Fibroblast of lung (primary cell): ENCODE measurements at regions not wholly inside any gene's neighbourhood (a gene's known extent, or its start where the extent isn't known, plus 50 kb on each side); places are given as distances from the start of the nearest gene placed in this dataset.
A peak's percentile ranks its signal among the peaks of the same experiment; 100 is the strongest.

Source experiments
- DNase-seq, 2 donors: peaks; one replicate each; pipeline versions ENCODE4 v3.0.0 to v3.0.0-alpha.2; 2010; ENCODE audit warnings: low read depth in 2 of 2
- H2AFZ ChIP-seq: 2 replicates; pipeline ENCODE4 v1.5.1; 2012; ENCODE audit warnings: low read length, control low read depth, inconsistent platforms
- H3K27ac ChIP-seq: 2 replicates; pipeline ENCODE4 v1.5.1; 2011; ENCODE audit warnings: low read length, control low read depth; ENCODE audit not compliant: insufficient read depth
- H3K27me3 ChIP-seq: 2 replicates; pipeline ENCODE4 v1.5.1; 2011; ENCODE audit warnings: mild to moderate bottlenecking, low read length; ENCODE audit not compliant: control insufficient read depth, insufficient read depth
- H3K36me3 ChIP-seq: 2 replicates; pipeline ENCODE4 v1.5.1; 2011; ENCODE audit warnings: low read length; ENCODE audit not compliant: control insufficient read depth, insufficient read depth
- H3K4me1 ChIP-seq: 2 replicates; pipeline ENCODE4 v1.5.1; 2011; ENCODE audit warnings: low read length; ENCODE audit not compliant: control insufficient read depth, insufficient read depth; ENCODE audit errors: extremely low read depth
- H3K4me2 ChIP-seq: 2 replicates; pipeline ENCODE4 v1.5.1; 2011; ENCODE audit warnings: low read length, control low read depth; ENCODE audit not compliant: insufficient read depth; ENCODE audit errors: extremely low read depth
- H3K4me3 ChIP-seq, 4 experiments: fragments of 200-600 bp in 1 of 4; sonication (generic) in 1 of 4; replicated peaks in 1 of 4; 2 replicates each; pipeline ENCODE4 v1.5.1; 2011 to 2016; ENCODE audit warnings: low read length in 4 of 4, low read depth in 3 of 4, mild to moderate bottlenecking in 3 of 4, control low read depth in 2 of 4, inconsistent platforms in 1 of 4, mixed read lengths in 1 of 4; ENCODE audit not compliant: insufficient read depth in 1 of 4; ENCODE audit errors: control extremely low read depth in 1 of 4
- H3K79me2 ChIP-seq: 2 replicates; pipeline ENCODE4 v1.5.1; 2012; ENCODE audit warnings: mild to moderate bottlenecking, low read length, inconsistent platforms; ENCODE audit not compliant: control insufficient read depth, insufficient read depth
- H3K9ac ChIP-seq: 2 replicates; pipeline ENCODE4 v1.5.1; 2011; ENCODE audit warnings: mild to moderate bottlenecking, low read length, control low read depth; ENCODE audit not compliant: insufficient read depth
- H3K9me3 ChIP-seq: 2 replicates; pipeline ENCODE4 v1.5.1; 2012; ENCODE audit warnings: low read depth, low read length; ENCODE audit not compliant: control insufficient read depth, insufficient read depth
- H4K20me1 ChIP-seq: 2 replicates; pipeline ENCODE4 v1.5.1; 2011; ENCODE audit warnings: low read length; ENCODE audit not compliant: control insufficient read depth, insufficient read depth; ENCODE audit errors: extremely low read depth
- CTCF ChIP-seq, 2 donors: IDR thresholded peaks in 1 of 2; conservative IDR thresholded peaks in 1 of 2; 1 replicate in 1 of 2; 2 replicates in 1 of 2; pipeline ENCODE4 v1.5.1; 2011 to 2012; ENCODE audit warnings: low read length in 2 of 2, control low read depth in 1 of 2, inconsistent platforms in 1 of 2, low read depth in 1 of 2, mild to moderate bottlenecking in 1 of 2
- EZH2 ChIP-seq: IDR thresholded peaks from 2 replicates; pipeline ENCODE4 v1.5.1; 2012; ENCODE audit warnings: low read length, control low read depth, mild to moderate bottlenecking; ENCODE audit errors: missing control alignments

- no peak for TF ChIP-seq EZH2
- no peak for TF ChIP-seq CTCF (conservative IDR thresholded peaks at IDR 0.05 in 1 of 2, IDR thresholded peaks at IDR 0.05 in 1 of 2; ENCODE audit: low read depth in 1 of 2, low read length in 2 of 2)
- Histone ChIP-seq H3K4me1 (no peaks in the 10 kb centered on the region), H3K4me3 (no peak overlapping the region), H3K27me3 (no peaks in the 10 kb centered on the region), H3K36me3 (no peaks in the 10 kb centered on the region), H3K4me2 (no peak overlapping the region), H3K79me2 (no peaks in the 10 kb centered on the region), H2AFZ (no peak overlapping the region), H3K9ac (no peak overlapping the region), H4K20me1 (no peaks in the 10 kb centered on the region), H3K27ac (no peak overlapping the region), H3K9me3 (no peaks in the 10 kb centered on the region)
- DNase-seq = no peak
Observed at GRCh38 chr7:113633073-113633472, 285.7 kb downstream of the PPP1R3A start.

GRCh38 chr7:113628948-113629847, 289.6 kb downstream of the PPP1R3A start:
- no peak overlapping the region for H3K4me2 ChIP-seq
- no peaks in the 10 kb centered on the region for H3K27me3 ChIP-seq
- H3K9ac ChIP-seq = no peak overlapping the region
- peak; percentile 1 to 9 for DNase-seq
- no peaks in the 10 kb centered on the region for H3K36me3 ChIP-seq
- H3K4me1 ChIP-seq = no peaks in the 10 kb centered on the region
- H3K79me2 ChIP-seq = no peaks in the 10 kb centered on the region
- no peak overlapping the region for H3K27ac ChIP-seq
- TF ChIP-seq EZH2 (no peak), CTCF (conservative IDR thresholded peaks at IDR 0.05 in 1 of 2, IDR thresholded peaks at IDR 0.05 in 1 of 2; ENCODE audit: low read depth in 1 of 2, low read length in 2 of 2) (no peak)
- H3K9me3 ChIP-seq = no peaks in the 10 kb centered on the region
- H3K4me3 ChIP-seq = no peak overlapping the region
- no peak overlapping the region for H2AFZ ChIP-seq
- H4K20me1 ChIP-seq = no peaks in the 10 kb centered on the region

GRCh38 chr7:113625494-113626102, 293.2 kb downstream of the PPP1R3A start:
- no peaks in the 10 kb centered on the region for H3K4me1 ChIP-seq
- no peaks in the 10 kb centered on the region for H3K9me3 ChIP-seq
- H2AFZ ChIP-seq = no peak overlapping the region

More at GRCh38 chr7:113625494-113626102, 293.2 kb downstream of the PPP1R3A start:
- TF ChIP-seq EZH2 (no peak), CTCF (conservative IDR thresholded peaks at IDR 0.05 in 1 of 2, IDR thresholded peaks at IDR 0.05 in 1 of 2; ENCODE audit: low read depth in 1 of 2, low read length in 2 of 2) (no peak)
- H3K27me3 ChIP-seq = no peaks in the 10 kb centered on the region
- no peaks in the 10 kb centered on the region for H4K20me1 ChIP-seq
- DNase-seq = no peak
- H3K79me2 ChIP-seq = no peaks in the 10 kb centered on the region
- H3K4me3 ChIP-seq = no peak overlapping the region
- no peak overlapping the region for H3K27ac ChIP-seq
- H3K4me2 ChIP-seq = no peak overlapping the region
- no peak overlapping the region for H3K9ac ChIP-seq
- H3K36me3 ChIP-seq = no peaks in the 10 kb centered on the region
